Activated naive CD4-positive, alpha-beta T cell treated with anti-CD3 and anti-CD28 coated beads, Interleukin-2, amount 50 U/mL, for 16 hours (primary cell): ENCODE measurements at regions not wholly inside any gene's neighbourhood (a gene's known extent, or its start where the extent isn't known, plus 50 kb on each side); places are given as distances from the start of the nearest gene placed in this dataset.
"Not testable (repeated sequence)": the region's sequence is repeated elsewhere in the genome, so short reads cannot be mapped to it uniquely, and the experiment has no call there.

Source experiments
- DNase-seq: peaks from one replicate; pipeline ENCODE4 v3.0.0-alpha.2; 2020

GRCh38 chr10:2047679-2048078 is 310.4 kb upstream of the ADARB2 start:
- no peak for DNase-seq

- DNase-seq: no peak
Observed at GRCh38 chr10:2043379-2043778, 306.1 kb upstream of the ADARB2 start.

GRCh38 chr10:2038036-2038435 is 300.7 kb upstream of the ADARB2 start:
- DNase-seq: no peak

GRCh38 chr10:2037246-2037645 is 299.9 kb upstream of the ADARB2 start:
- no peak for DNase-seq

GRCh38 chr10:2036209-2036608 is 298.9 kb upstream of the ADARB2 start:
- no peak for DNase-seq

GRCh38 chr10:2030046-2030445 is 292.7 kb upstream of the ADARB2 start:
- no peak for DNase-seq

- DNase-seq: no peak
Observed at GRCh38 chr10:2026936-2027335, 289.6 kb upstream of the ADARB2 start.

- not testable (repeated sequence) for DNase-seq
Observed at GRCh38 chr10:2024750-2025149, 287.4 kb upstream of the ADARB2 start.

- DNase-seq: no peak
Observed at GRCh38 chr10:2023687-2024086, 286.4 kb upstream of the ADARB2 start.

GRCh38 chr10:2022401-2022800 is 285.1 kb upstream of the ADARB2 start:
- no peak for DNase-seq

GRCh38 chr10:2020836-2021235 is 283.5 kb upstream of the ADARB2 start:
- DNase-seq: no peak

GRCh38 chr10:2019803-2020202 is 282.5 kb upstream of the ADARB2 start:
- DNase-seq: no peak

- no peak for DNase-seq
Observed at GRCh38 chr10:2019281-2019680, 282.0 kb upstream of the ADARB2 start.

- DNase-seq: no peak
Observed at GRCh38 chr10:2014541-2014940, 277.2 kb upstream of the ADARB2 start.

- no peak for DNase-seq
Observed at GRCh38 chr10:2012209-2012608, 274.9 kb upstream of the ADARB2 start.

GRCh38 chr10:2011106-2011716 is 273.9 kb upstream of the ADARB2 start:
- DNase-seq: no peak

GRCh38 chr10:2005546-2005945 is 268.2 kb upstream of the ADARB2 start:
- no peak for DNase-seq

GRCh38 chr10:1992930-1993329 is 255.6 kb upstream of the ADARB2 start:
- DNase-seq: no peak

GRCh38 chr10:1989090-1989489 is 251.8 kb upstream of the ADARB2 start:
- DNase-seq: no peak

GRCh38 chr10:1981976-1982375 is 244.7 kb upstream of the ADARB2 start:
- no peak for DNase-seq

- no peak for DNase-seq
Observed at GRCh38 chr10:1980459-1980858, 243.1 kb upstream of the ADARB2 start.

GRCh38 chr10:1978584-1978983 is 241.3 kb upstream of the ADARB2 start:
- no peak for DNase-seq

GRCh38 chr10:1977461-1977860 is 240.1 kb upstream of the ADARB2 start:
- DNase-seq: no peak

- DNase-seq: no peak
Observed at GRCh38 chr10:1972406-1972805, 235.1 kb upstream of the ADARB2 start.

GRCh38 chr10:1968257-1969033 is 231.1 kb upstream of the ADARB2 start:
- DNase-seq: no peak
